Osteocyte (in vitro differentiated cells): ENCODE measurements at regions not wholly inside any gene's neighbourhood (a gene's known extent, or its start where the extent isn't known, plus 50 kb on each side); places are given as distances from the start of the nearest gene placed in this dataset.

Experiments used
- DNase-seq: peaks from one replicate; pipeline ENCODE4 v3.0.0; 2021; ENCODE audit warnings: mixed read lengths; ENCODE audit not compliant: unreplicated experiment; ENCODE audit errors: extremely low spot score
- H3K27ac Mint-ChIP-seq: one replicate; pipeline ENCODE4 v1.8.0; 2021; ENCODE audit warnings: mild to moderate bottlenecking, mixed read lengths; ENCODE audit not compliant: unreplicated experiment
- H3K27me3 Mint-ChIP-seq: one replicate; pipeline ENCODE4 v1.8.0; 2021; ENCODE audit warnings: mixed read lengths; ENCODE audit not compliant: unreplicated experiment
- H3K36me3 Mint-ChIP-seq: one replicate; pipeline ENCODE4 v1.8.0; 2021; ENCODE audit warnings: mixed read lengths; ENCODE audit not compliant: unreplicated experiment
- H3K4me1 Mint-ChIP-seq: one replicate; pipeline ENCODE4 v1.8.0; 2021; ENCODE audit warnings: mixed read lengths; ENCODE audit not compliant: unreplicated experiment
- H3K4me3 Mint-ChIP-seq: one replicate; pipeline ENCODE4 v1.8.0; 2021; ENCODE audit warnings: mild to moderate bottlenecking, moderate library complexity, mixed read lengths; ENCODE audit not compliant: unreplicated experiment
- H3K9me3 Mint-ChIP-seq: one replicate; pipeline ENCODE4 v1.8.0; 2021; ENCODE audit warnings: mixed read lengths; ENCODE audit not compliant: unreplicated experiment
- TF ChIP-seq, protein P1 (sequence below): fragments of 200-600 bp; sonication (generic); IDR thresholded peaks from 2 replicates; pipeline ENCODE4 v1.5.0; 2021; ENCODE audit warnings: antibody characterized with exemption, mild to moderate bottlenecking, moderate library complexity

DNA sequence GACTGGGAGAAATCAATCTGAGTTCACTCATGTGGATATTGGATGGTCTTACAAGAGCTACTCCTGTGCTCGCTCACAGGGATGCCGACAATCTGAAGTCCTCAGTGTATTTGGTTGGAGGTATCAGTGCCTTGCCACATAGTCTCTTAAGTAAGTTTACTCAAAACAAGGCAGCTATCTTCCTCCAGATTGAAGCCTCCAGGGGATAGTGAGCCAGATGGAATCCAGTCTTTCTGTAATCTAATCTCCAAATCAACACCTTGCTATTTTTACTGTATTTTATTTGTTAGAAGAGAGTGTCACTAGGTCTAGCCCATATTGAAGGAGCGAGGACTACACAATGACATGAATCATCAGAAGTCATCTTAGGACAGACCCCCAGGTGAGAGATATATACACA, 456.6 kb upstream of the POT1 start:
- TF ChIP-seq, protein P1, sequence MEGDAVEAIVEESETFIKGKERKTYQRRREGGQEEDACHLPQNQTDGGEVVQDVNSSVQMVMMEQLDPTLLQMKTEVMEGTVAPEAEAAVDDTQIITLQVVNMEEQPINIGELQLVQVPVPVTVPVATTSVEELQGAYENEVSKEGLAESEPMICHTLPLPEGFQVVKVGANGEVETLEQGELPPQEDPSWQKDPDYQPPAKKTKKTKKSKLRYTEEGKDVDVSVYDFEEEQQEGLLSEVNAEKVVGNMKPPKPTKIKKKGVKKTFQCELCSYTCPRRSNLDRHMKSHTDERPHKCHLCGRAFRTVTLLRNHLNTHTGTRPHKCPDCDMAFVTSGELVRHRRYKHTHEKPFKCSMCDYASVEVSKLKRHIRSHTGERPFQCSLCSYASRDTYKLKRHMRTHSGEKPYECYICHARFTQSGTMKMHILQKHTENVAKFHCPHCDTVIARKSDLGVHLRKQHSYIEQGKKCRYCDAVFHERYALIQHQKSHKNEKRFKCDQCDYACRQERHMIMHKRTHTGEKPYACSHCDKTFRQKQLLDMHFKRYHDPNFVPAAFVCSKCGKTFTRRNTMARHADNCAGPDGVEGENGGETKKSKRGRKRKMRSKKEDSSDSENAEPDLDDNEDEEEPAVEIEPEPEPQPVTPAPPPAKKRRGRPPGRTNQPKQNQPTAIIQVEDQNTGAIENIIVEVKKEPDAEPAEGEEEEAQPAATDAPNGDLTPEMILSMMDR = no peak
- DNase-seq = no peak
- H3K4me1 Mint-ChIP-seq = no peaks in the 10 kb centered on the region
- H3K27me3 Mint-ChIP-seq = no peaks in the 10 kb centered on the region
- no peak overlapping the region for H3K4me3 Mint-ChIP-seq
- peaks cover 6% of the 10 kb centered on the region for H3K36me3 Mint-ChIP-seq
- H3K9me3 Mint-ChIP-seq = peaks cover 12% of the 10 kb centered on the region
- H3K27ac Mint-ChIP-seq = no peak overlapping the region

DNA sequence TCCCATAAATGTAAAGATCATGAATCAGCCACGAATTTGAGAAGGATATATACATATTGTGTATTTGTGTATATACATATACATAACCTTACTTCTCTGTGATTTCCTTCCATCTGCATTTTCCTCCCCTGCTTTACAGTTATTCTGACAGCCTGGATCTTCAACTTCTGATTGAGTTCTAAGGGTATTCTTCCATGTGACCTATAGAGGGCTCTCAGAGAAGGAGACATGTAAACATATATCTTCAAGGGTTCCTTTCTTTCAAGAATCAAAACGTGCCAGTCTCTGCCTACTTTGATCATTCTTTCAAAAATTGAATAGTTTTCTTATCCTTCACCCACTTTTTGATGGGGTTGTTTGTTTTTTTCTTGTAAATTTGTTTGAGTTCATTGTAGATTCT, 453.7 kb upstream of the POT1 start:
- DNase-seq = no peak
- TF ChIP-seq, protein P1 = no peak
- Mint-ChIP-seq H3K4me3 (no peak overlapping the region), H3K36me3 (peaks cover 6% of the 10 kb centered on the region), H3K27ac (no peak overlapping the region), H3K27me3 (no peaks in the 10 kb centered on the region), H3K9me3 (peaks cover 12% of the 10 kb centered on the region), H3K4me1 (no peaks in the 10 kb centered on the region)

DNA sequence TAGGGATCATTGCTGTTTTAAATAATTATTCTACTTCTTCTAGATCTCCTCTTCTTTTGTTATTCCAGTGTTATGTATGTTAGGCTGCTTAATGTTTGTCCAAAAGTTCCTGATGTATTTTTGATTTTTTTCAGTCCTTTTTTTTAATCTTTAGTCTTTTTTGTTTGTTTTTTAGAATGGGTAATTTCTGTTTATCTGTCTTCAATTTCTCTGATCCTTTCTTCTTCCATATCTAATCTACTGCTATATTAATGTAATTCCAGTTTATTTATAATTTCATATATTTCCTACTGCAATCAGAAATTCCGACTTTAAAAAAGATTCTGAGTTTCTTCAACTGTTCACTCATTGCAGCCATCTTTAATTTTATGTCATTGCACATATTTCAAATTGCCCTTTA, 452.8 kb upstream of the POT1 start:
- no peak overlapping the region for H3K27ac Mint-ChIP-seq
- TF ChIP-seq, protein P1 = no peak

DNA sequence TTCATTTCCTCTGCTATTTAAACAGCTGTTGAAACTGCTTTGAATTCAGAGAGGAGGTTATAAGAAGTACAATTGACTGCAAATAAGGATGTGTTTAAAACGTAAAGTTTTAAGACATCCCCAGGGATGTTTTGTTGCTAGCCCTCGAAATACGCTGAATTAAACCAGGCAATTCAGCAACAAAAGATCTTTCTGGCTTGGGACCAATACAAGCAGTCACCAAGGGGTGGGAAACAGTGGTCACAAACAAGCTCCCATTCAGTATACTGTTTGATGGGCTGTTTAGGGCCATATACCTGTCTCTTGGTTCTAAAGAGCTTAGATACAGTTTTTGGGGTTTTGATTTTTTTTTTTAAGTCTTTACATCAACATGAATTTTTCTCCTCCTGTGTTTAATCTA, 446.3 kb upstream of the POT1 start:
- no peaks in the 10 kb centered on the region for H3K27me3 Mint-ChIP-seq
- no peak for DNase-seq
- no peaks in the 10 kb centered on the region for H3K36me3 Mint-ChIP-seq
- H3K4me1 Mint-ChIP-seq = peaks cover 9% of the 10 kb centered on the region
- H3K9me3 Mint-ChIP-seq = no peaks in the 10 kb centered on the region
- no peak overlapping the region for H3K4me3 Mint-ChIP-seq
- H3K27ac Mint-ChIP-seq = no peak overlapping the region
- TF ChIP-seq, protein P1 = no peak

More for the DNA sequence above, 452.8 kb upstream of the POT1 start:
- no peak overlapping the region for H3K4me3 Mint-ChIP-seq
- no peak for DNase-seq
- no peaks in the 10 kb centered on the region for H3K27me3 Mint-ChIP-seq
- no peaks in the 10 kb centered on the region for H3K4me1 Mint-ChIP-seq
- peaks cover 12% of the 10 kb centered on the region for H3K9me3 Mint-ChIP-seq
- peaks cover 6% of the 10 kb centered on the region for H3K36me3 Mint-ChIP-seq

DNA sequence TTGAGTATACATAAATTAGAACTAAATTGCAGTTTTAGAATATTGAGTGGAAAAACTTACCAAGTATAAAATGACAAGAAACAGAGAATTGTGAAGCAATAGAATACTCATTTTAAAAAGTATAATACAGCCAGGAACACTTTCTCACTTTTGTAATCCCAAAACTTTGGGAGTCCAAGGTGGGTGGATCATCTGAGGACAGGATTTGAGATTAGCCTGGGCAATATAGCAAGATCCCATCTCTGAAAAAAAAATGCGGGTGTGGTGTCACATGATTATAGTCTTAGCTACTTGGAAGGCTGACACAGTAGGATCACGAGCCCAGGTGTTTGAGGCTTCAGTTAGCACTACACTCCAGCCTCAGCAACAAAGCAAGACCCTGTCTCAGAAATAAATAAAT, 440.9 kb upstream of the POT1 start:
- TF ChIP-seq, protein P1 = no peak
- no peak for DNase-seq
- Mint-ChIP-seq H3K27me3 (no peaks in the 10 kb centered on the region), H3K27ac (no peak overlapping the region), H3K36me3 (no peaks in the 10 kb centered on the region), H3K4me1 (no peaks in the 10 kb centered on the region), H3K9me3 (peaks cover 4% of the 10 kb centered on the region), H3K4me3 (no peak overlapping the region)
